Activated CD4-positive, alpha-beta memory T cell treated with anti-CD3 and anti-CD28 coated beads, Interleukin-2, amount 10 ng/mL, durations not matched to agents 7 days and 5 days (primary cell): ENCODE measurements at regions not wholly inside any gene's neighbourhood (a gene's known extent, or its start where the extent isn't known, plus 50 kb on each side); places are given as distances from the start of the nearest gene placed in this dataset.

Source experiments
- CTCF ChIA-PET: fragments of 350-600 bp; sonication (Branson Sonifier 250); formaldehyde crosslinking; loops from one replicate; lab custom pipeline; 2021; ENCODE audit warnings: antibody characterized with exemption, inconsistent platforms; lab: Charles Lee
- POLR2A ChIA-PET: fragments of 350-600 bp; sonication (Branson Sonifier 250); formaldehyde crosslinking; loops from one replicate; lab custom pipeline; 2021; ENCODE audit warnings: antibody characterized with exemption; lab: Charles Lee
- DNase-seq: peaks from one replicate; pipeline ENCODE4 v3.0.0-alpha.2; 2020
- H3K27ac Mint-ChIP-seq: one replicate; pipeline ENCODE4 v1.8.0; 2021; ENCODE audit warnings: mild to moderate bottlenecking, mixed read lengths
- H3K27me3 Mint-ChIP-seq: one replicate; pipeline ENCODE4 v1.8.0; 2021; ENCODE audit warnings: mixed read lengths
- H3K36me3 Mint-ChIP-seq: one replicate; pipeline ENCODE4 v1.8.0; 2021; ENCODE audit warnings: low read depth, mixed read lengths
- H3K4me1 Mint-ChIP-seq: one replicate; pipeline ENCODE4 v1.8.0; 2021; ENCODE audit warnings: mixed read lengths
- H3K4me3 Mint-ChIP-seq: one replicate; pipeline ENCODE4 v1.8.0; 2021; ENCODE audit warnings: mild to moderate bottlenecking, mixed read lengths
- H3K9me3 Mint-ChIP-seq: one replicate; pipeline ENCODE4 v1.8.0; 2021; ENCODE audit warnings: mixed read lengths

DNA sequence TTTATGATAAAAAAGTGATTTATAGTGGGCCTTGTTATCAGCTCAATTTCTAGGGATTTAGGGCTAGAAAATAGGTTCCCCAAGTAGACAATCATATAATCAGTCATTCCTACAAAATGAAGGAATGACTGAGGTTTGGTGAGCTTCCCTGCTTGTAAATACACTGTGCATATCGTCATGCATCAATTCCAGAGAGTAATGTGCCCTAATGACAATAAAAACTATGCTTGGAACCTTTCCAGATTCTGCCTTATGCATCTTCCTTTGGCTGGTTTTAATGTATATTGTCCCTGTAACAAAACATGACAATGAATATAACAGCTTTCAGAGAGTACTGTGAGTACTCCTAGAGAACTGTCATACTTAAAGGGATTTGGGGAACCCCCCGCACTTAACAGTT lies 1310.9 kb downstream of the PCDH7 start:
- no peak overlapping the region for H3K4me3 Mint-ChIP-seq
- H3K36me3 Mint-ChIP-seq: no peaks in the 10 kb centered on the region
- no peak overlapping the region for H3K27ac Mint-ChIP-seq
- H3K27me3 Mint-ChIP-seq: no peaks in the 10 kb centered on the region
- ChIA-PET CTCF (no interaction called here), POLR2A (no interaction called here)
- no peak for DNase-seq
- H3K9me3 Mint-ChIP-seq: peaks cover 7% of the 10 kb centered on the region
- no peaks in the 10 kb centered on the region for H3K4me1 Mint-ChIP-seq

DNA sequence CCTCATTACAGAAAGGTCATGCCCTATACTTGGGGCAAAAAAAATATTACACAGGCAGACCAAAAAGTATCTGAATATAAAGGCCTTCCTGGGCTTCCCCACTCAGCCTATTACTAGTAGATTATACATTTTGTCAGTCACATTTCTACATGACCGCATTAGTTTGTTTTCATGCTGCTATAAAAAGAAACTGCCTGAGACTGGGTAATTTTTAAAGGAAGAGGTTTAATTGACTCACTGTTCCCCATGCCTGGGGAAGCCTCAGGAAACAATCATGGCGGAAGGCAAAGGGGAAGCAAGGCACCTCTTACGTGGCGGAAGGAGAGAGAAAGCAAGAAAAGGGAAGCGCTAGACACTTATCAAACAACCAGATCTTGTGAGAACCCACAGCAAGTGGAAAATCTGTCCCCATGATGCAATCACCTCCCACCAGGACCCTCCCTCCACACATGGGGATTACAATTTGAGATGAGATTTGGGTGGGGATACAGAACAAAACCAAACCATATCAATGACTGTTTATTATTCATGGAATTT lies 1312.0 kb downstream of the PCDH7 start:
- DNase-seq: no peak
- no peak overlapping the region for H3K27ac Mint-ChIP-seq
- H3K36me3 Mint-ChIP-seq: no peaks in the 10 kb centered on the region
- H3K9me3 Mint-ChIP-seq: peaks cover 7% of the 10 kb centered on the region
- H3K27me3 Mint-ChIP-seq: no peaks in the 10 kb centered on the region
- no peaks in the 10 kb centered on the region for H3K4me1 Mint-ChIP-seq
- POLR2A ChIA-PET: no interaction called here
- CTCF ChIA-PET: no interaction called here
- H3K4me3 Mint-ChIP-seq: no peak overlapping the region

GRCh38 chr4:32037399-32037798 lies 1317.2 kb downstream of the PCDH7 start:
- Mint-ChIP-seq H3K4me1 (no peaks in the 10 kb centered on the region), H3K36me3 (no peaks in the 10 kb centered on the region), H3K27me3 (no peaks in the 10 kb centered on the region), H3K27ac (no peak overlapping the region), H3K9me3 (peaks cover 3% of the 10 kb centered on the region), H3K4me3 (no peak overlapping the region)
- ChIA-PET CTCF (no interaction called here), POLR2A (no interaction called here)
- no peak for DNase-seq

DNA sequence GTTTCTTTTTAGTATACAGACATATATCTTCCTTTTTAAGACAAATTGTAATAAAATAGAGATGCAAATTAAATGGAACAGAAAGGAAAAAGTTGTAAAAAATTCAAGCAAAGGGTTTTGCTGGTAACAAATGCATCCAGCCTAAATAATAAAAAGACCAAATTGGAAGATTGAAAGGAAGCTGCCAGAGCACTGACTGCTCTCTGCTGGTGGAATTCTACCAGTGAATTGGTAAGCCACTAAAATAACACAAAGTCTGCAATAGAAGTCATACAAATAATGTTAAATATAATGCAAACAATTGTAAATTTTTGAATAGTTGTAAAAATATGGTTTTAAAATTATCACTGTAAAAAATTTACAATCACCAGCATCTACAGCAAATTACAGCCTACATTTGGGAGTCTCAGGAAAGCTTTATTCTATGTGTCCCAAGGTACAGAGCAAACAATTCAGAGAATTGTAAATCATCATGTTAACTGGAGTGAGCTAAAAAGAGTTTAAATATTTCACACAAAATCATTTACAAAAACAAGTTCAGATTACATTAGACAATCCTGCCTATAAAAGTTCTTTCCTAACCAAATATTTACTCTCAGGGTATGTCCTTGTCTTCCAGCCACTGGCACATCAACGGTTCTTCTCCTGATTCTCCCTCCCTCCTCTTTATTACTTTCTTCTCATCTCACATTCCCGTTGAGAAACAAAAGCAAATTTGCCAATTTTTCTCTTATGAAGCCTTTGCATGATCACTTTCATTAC lies 1322.5 kb downstream of the PCDH7 start:
- H3K4me1 Mint-ChIP-seq: no peaks in the 10 kb centered on the region
- POLR2A ChIA-PET: no interaction called here
- peaks cover 11% of the 10 kb centered on the region for H3K9me3 Mint-ChIP-seq
- CTCF ChIA-PET: no interaction called here
- no peak for DNase-seq
- H3K4me3 Mint-ChIP-seq: no peak overlapping the region
- no peak overlapping the region for H3K27ac Mint-ChIP-seq
- no peaks in the 10 kb centered on the region for H3K27me3 Mint-ChIP-seq
- H3K36me3 Mint-ChIP-seq: no peaks in the 10 kb centered on the region

GRCh38 chr4:32043248-32043633 lies 1323.1 kb downstream of the PCDH7 start:
- no peaks in the 10 kb centered on the region for H3K36me3 Mint-ChIP-seq
- H3K4me1 Mint-ChIP-seq: no peaks in the 10 kb centered on the region
- H3K9me3 Mint-ChIP-seq: peaks cover 11% of the 10 kb centered on the region
- H3K27ac Mint-ChIP-seq: no peak overlapping the region
- no peak overlapping the region for H3K4me3 Mint-ChIP-seq
- no peaks in the 10 kb centered on the region for H3K27me3 Mint-ChIP-seq
- DNase-seq: no peak
- POLR2A ChIA-PET: no interaction called here
- CTCF ChIA-PET: no interaction called here

DNA sequence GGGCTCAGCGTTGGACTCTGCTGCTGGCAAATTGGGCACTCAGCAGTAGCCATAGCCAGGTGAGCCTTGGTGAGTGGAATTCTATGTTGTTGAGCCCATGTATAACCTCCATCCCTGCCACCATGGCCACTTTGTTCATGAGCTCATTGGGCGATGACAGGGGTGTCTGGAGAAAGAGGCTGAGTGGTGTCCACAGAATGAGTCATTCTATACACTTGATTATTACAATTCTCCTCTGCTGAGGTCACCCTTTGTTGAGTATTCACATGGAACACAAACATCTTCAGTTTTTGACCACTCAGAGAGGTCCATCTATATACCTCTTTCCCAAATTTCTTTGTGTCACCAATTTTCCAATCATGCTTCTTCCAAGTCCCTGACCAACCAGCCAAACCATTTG lies 1341.7 kb downstream of the PCDH7 start:
- ChIA-PET POLR2A (no interaction called here), CTCF (no interaction called here)
- H3K4me3 Mint-ChIP-seq: no peak overlapping the region
- H3K36me3 Mint-ChIP-seq: no peaks in the 10 kb centered on the region
- DNase-seq: no peak
- H3K4me1 Mint-ChIP-seq: no peaks in the 10 kb centered on the region
- no peak overlapping the region for H3K27ac Mint-ChIP-seq
- no peaks in the 10 kb centered on the region for H3K27me3 Mint-ChIP-seq
- peaks cover 9% of the 10 kb centered on the region for H3K9me3 Mint-ChIP-seq

DNA sequence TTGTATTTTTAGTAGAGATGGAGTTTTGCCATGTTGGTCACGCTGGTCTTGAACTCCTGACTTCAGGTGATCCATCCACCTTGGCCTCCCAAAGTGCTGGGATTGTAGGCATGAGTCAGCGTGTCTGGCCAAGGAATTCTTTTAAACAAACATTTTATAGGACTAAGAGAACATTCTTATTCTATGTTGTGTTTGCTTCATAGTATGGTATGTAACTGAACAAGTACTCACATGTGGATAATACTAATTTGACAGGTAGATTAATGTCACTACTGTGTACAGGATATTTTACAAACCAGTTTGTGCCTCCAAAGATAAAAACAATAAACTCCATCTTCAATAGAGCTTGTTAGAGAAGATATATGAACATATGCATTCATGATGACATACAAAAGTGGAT lies 1353.4 kb downstream of the PCDH7 start:
- ChIA-PET POLR2A (no interaction called here), CTCF (no interaction called here)
- no peaks in the 10 kb centered on the region for H3K36me3 Mint-ChIP-seq
- H3K27me3 Mint-ChIP-seq: no peaks in the 10 kb centered on the region
- no peak overlapping the region for H3K4me3 Mint-ChIP-seq
- H3K9me3 Mint-ChIP-seq: peaks cover 1% of the 10 kb centered on the region
- H3K27ac Mint-ChIP-seq: no peak overlapping the region
- no peaks in the 10 kb centered on the region for H3K4me1 Mint-ChIP-seq
- DNase-seq: no peak

DNA sequence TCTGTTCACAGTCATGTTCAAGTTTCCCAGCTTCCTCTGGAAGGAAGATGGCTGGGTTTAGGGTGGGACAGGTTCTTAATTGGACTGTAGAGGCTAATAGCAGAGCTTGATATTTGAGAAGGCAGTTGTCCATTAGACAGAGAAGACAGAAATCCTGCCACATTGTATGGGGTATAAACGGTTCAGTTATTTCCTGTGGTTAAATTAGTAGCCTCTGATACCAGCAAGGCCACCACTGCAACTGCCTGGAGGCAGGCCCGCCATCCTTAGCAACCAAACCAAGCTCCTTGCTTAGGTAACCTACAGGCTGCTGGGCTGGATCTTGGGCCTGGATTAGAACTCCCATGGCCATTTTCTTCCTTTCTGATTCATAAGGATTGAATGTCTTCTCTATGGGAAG lies 1367.0 kb downstream of the PCDH7 start:
- H3K9me3 Mint-ChIP-seq: peaks cover 5% of the 10 kb centered on the region
- no peaks in the 10 kb centered on the region for H3K27me3 Mint-ChIP-seq
- POLR2A ChIA-PET: no interaction called here
- H3K4me3 Mint-ChIP-seq: no peak overlapping the region
- no peak for DNase-seq
- no peaks in the 10 kb centered on the region for H3K36me3 Mint-ChIP-seq
- H3K4me1 Mint-ChIP-seq: no peaks in the 10 kb centered on the region
- CTCF ChIA-PET: no interaction called here
- H3K27ac Mint-ChIP-seq: no peak overlapping the region

DNA sequence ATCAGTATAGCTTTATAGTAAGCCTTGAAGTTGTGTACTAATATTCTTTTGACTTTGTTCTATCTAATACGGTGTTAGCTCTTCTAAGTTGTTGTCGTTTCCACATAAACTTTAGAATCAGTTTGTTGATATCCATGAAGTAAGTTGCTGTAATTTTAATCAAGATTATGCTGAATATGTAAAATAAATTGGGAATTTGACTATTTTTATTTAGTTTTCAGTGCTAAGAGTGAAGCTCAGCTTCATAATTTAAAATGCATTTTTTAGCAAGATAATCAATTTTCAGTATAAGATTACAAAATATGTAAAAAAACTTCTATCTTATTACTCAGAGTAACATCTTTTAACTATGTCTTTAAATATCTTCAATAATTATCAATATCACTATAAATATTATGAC lies 1374.8 kb downstream of the PCDH7 start:
- ChIA-PET CTCF (no interaction called here), POLR2A (no interaction called here)
- Mint-ChIP-seq H3K4me3 (no peak overlapping the region), H3K27me3 (no peaks in the 10 kb centered on the region), H3K27ac (no peak overlapping the region), H3K36me3 (no peaks in the 10 kb centered on the region), H3K4me1 (no peaks in the 10 kb centered on the region), H3K9me3 (peaks cover 5% of the 10 kb centered on the region)
- DNase-seq: no peak

DNA sequence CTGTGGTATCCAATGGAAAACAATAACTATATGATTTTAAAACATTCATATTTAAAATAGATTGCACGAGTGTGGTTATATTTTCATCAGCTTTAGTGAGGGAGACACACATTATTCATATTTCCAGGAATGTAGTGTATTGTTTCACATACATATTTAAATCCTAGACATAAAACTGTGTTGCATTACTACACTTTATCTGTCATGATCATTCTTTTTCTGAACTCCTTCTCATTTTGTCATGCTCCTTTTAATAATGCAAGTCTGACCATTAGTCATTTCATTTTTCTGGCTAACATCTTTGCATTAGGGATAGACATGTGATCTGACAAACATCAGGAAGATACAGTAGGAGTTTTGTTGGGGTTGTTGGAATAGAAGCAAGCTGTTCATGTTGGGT lies 1382.7 kb downstream of the PCDH7 start:
- ChIA-PET POLR2A (no interaction called here), CTCF (no interaction called here)
- no peaks in the 10 kb centered on the region for H3K27me3 Mint-ChIP-seq
- H3K4me3 Mint-ChIP-seq: no peak overlapping the region
- no peaks in the 10 kb centered on the region for H3K36me3 Mint-ChIP-seq
- H3K9me3 Mint-ChIP-seq: peaks cover 2% of the 10 kb centered on the region
- H3K27ac Mint-ChIP-seq: no peak overlapping the region
- no peak for DNase-seq
- no peaks in the 10 kb centered on the region for H3K4me1 Mint-ChIP-seq

GRCh38 chr4:32106767-32107166 lies 1386.6 kb downstream of the PCDH7 start:
- Mint-ChIP-seq H3K4me1 (no peaks in the 10 kb centered on the region), H3K27me3 (no peaks in the 10 kb centered on the region), H3K36me3 (no peaks in the 10 kb centered on the region), H3K9me3 (peaks cover 2% of the 10 kb centered on the region), H3K4me3 (no peak overlapping the region), H3K27ac (no peak overlapping the region)
- CTCF ChIA-PET: no interaction called here
- no peak for DNase-seq
- POLR2A ChIA-PET: no interaction called here

DNA sequence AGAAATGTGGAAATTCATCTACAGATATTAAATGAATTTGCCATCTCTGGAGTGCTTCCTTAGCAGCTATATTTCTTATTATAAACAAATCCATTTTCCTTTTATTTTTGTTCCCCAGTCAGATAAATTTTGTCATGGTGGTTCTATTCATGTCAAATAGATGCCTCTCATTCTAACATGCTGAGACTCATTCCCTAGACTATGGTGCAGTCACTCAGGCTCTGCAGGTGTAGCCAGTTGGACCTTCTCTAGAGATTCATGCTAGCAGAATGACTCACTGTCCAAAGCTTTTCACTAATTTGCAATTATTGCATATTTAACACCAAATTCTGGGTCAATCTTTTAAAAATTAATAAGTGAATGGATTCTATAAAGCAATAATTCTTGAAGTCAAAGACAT lies 1392.7 kb downstream of the PCDH7 start:
- POLR2A ChIA-PET: no interaction called here

GRCh38 chr4:32117693-32118092 lies 1397.5 kb downstream of the PCDH7 start:
- H3K9me3 Mint-ChIP-seq: peaks cover 2% of the 10 kb centered on the region
- no peak overlapping the region for H3K4me3 Mint-ChIP-seq
- H3K27me3 Mint-ChIP-seq: no peaks in the 10 kb centered on the region
- no peak overlapping the region for H3K27ac Mint-ChIP-seq
- CTCF ChIA-PET: interaction anchor here (0.8 kb wide), 1 partner anchor 12 kb away, joined by 3 read pairs; no protein-coding TSS in a partner anchor
- H3K4me1 Mint-ChIP-seq: no peaks in the 10 kb centered on the region
- no peaks in the 10 kb centered on the region for H3K36me3 Mint-ChIP-seq
- DNase-seq: no peak
- POLR2A ChIA-PET: no interaction called here

More for the DNA sequence above, 1392.7 kb downstream of the PCDH7 start:
- no peaks in the 10 kb centered on the region for H3K9me3 Mint-ChIP-seq
- DNase-seq: no peak
- no peaks in the 10 kb centered on the region for H3K36me3 Mint-ChIP-seq
- no peak overlapping the region for H3K27ac Mint-ChIP-seq
- CTCF ChIA-PET: no interaction called here
- H3K4me1 Mint-ChIP-seq: no peaks in the 10 kb centered on the region
- H3K27me3 Mint-ChIP-seq: no peaks in the 10 kb centered on the region
- H3K4me3 Mint-ChIP-seq: no peak overlapping the region

DNA sequence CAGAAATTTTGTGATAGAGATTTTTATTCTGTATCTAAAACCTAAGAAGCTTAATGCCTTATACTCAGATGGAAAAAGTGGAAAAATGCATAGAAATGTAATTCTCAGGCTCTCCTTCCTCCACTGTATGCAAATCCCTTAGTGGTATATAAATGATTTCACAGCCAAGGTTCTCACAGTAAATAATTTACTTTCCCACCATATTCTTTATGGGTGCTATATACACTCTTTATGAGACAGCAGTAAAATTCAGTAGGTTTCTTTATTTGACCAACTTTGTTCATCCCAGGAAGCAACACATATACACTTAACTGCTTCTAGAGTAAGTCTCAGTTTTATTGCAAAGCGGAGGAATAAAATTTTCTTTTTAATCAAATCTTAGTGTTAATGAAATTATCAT lies 1399.7 kb downstream of the PCDH7 start:
- ChIA-PET CTCF (no interaction called here), POLR2A (no interaction called here)
- Mint-ChIP-seq H3K4me1 (no peaks in the 10 kb centered on the region), H3K27ac (no peak overlapping the region), H3K4me3 (no peak overlapping the region), H3K27me3 (no peaks in the 10 kb centered on the region), H3K36me3 (no peaks in the 10 kb centered on the region), H3K9me3 (peaks cover 6% of the 10 kb centered on the region)
- no peak for DNase-seq
